ENCODE measurements at regions not wholly inside any gene's neighbourhood (a gene's known extent, or its start where the extent isn't known, plus 50 kb on each side); places are given as distances from the start of the nearest gene placed in this dataset.

- H3K9me3 ChIP-seq (ENCODE audit: insufficient read depth, low read depth, low read length), result no peaks in the 10 kb centered on the region
- no peaks in the 10 kb centered on the region for H3K4me1 ChIP-seq (ENCODE audit: insufficient read depth, low read length)
- no peaks in the 10 kb centered on the region for H3K36me3 ChIP-seq (ENCODE audit: insufficient read depth, low read length)
- WGBS, result no CpG with 5 or more reads among the region's 1 CpG
- no peak overlapping the region for H3K27ac ChIP-seq (ENCODE audit: low read depth, low read length)
- no peak overlapping the region for H3K4me3 ChIP-seq (ENCODE audit: low read length)
- H3K9ac ChIP-seq (ENCODE audit: low read depth, low read length), result no peak overlapping the region
- no peaks in the 10 kb centered on the region for H3K27me3 ChIP-seq (ENCODE audit: insufficient read depth, low read length)
Measured at GRCh38 chr5:21672911-21673310, 1180.2 kb downstream of the CDH12 start.

DNA sequence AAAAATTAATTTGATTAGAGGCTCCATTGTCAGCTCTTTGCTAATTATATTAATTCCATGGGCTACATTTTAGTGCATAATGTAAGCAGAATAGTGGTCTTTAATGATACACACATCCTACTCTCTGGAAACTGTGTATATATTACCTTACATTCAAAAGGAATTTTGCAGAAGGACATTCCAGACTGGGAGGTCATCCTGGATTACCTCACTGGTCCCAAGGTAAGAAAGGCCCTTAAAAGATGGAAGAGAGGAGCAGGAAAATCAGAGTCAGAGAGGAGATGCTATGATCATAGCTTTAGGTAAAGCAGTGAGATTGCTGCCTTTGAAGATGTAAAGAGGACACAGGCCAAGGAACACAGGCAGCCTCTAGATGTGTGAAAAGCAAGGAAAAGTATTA is 1180.8 kb downstream of the CDH12 start:
- H3K4me1 ChIP-seq (ENCODE audit: insufficient read depth, low read length), result no peaks in the 10 kb centered on the region
- H3K36me3 ChIP-seq (ENCODE audit: insufficient read depth, low read length), result no peaks in the 10 kb centered on the region
- H3K9me3 ChIP-seq (ENCODE audit: insufficient read depth, low read depth, low read length), result no peaks in the 10 kb centered on the region
- no peak overlapping the region for H3K27ac ChIP-seq (ENCODE audit: low read depth, low read length)
- no peak overlapping the region for H3K4me3 ChIP-seq (ENCODE audit: low read length)
- no peak overlapping the region for H3K9ac ChIP-seq (ENCODE audit: low read depth, low read length)
- no peaks in the 10 kb centered on the region for H3K27me3 ChIP-seq (ENCODE audit: insufficient read depth, low read length)

- Histone ChIP-seq H3K4me3 (ENCODE audit: low read length) (no peak overlapping the region), H3K4me1 (ENCODE audit: insufficient read depth, low read length) (no peaks in the 10 kb centered on the region), H3K27me3 (ENCODE audit: insufficient read depth, low read length) (no peaks in the 10 kb centered on the region), H3K36me3 (ENCODE audit: insufficient read depth, low read length) (no peaks in the 10 kb centered on the region), H3K9ac (ENCODE audit: low read depth, low read length) (no peak overlapping the region), H3K9me3 (ENCODE audit: insufficient read depth, low read depth, low read length) (peaks cover 4% of the 10 kb centered on the region; the same call in 1 of the 2 replicates), H3K27ac (ENCODE audit: low read depth, low read length) (no peak overlapping the region)
- WGBS, result 100% methylated on average over 2 of the region's 2 CpGs
Measured at GRCh38 chr5:21665524-21665923, 1187.6 kb downstream of the CDH12 start.

DNA sequence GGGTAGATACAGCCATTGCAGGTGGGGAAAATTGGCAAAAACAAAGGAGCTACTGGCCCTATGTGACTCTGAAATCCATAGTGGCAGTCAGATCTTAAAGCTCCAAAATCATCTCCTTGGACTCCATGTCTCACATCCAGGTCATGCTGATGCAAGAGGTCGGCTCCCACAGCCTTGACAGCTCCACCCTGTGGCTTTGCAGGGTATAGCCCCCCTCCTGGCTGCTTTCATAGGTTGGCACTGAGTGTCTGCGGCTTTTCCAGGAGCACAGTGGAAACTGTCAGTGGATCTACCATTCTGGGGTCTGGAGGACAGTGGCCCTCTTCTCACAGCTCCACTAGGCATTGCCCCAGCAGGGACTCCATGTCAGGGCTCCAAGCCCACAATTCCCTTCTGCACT is 1190.1 kb downstream of the CDH12 start:
- WGBS, result 97% methylated on average over 2 of the region's 2 CpGs
- H3K9ac ChIP-seq (ENCODE audit: low read depth, low read length), result no peak overlapping the region
- H3K4me3 ChIP-seq (ENCODE audit: low read length), result no peak overlapping the region
- H3K4me1 ChIP-seq (ENCODE audit: insufficient read depth, low read length), result no peaks in the 10 kb centered on the region
- H3K9me3 ChIP-seq (ENCODE audit: insufficient read depth, low read depth, low read length), result peaks cover 4% of the 10 kb centered on the region; the same call in 1 of the 2 replicates
- H3K36me3 ChIP-seq (ENCODE audit: insufficient read depth, low read length), result no peaks in the 10 kb centered on the region
- H3K27ac ChIP-seq (ENCODE audit: low read depth, low read length), result no peak overlapping the region
- H3K27me3 ChIP-seq (ENCODE audit: insufficient read depth, low read length), result no peaks in the 10 kb centered on the region

- Histone ChIP-seq H3K9me3 (ENCODE audit: insufficient read depth, low read depth, low read length) (peaks cover 4% of the 10 kb centered on the region; the same call in 1 of the 2 replicates), H3K4me3 (ENCODE audit: low read length) (no peak overlapping the region), H3K27ac (ENCODE audit: low read depth, low read length) (no peak overlapping the region), H3K27me3 (ENCODE audit: insufficient read depth, low read length) (no peaks in the 10 kb centered on the region), H3K36me3 (ENCODE audit: insufficient read depth, low read length) (no peaks in the 10 kb centered on the region), H3K4me1 (ENCODE audit: insufficient read depth, low read length) (no peaks in the 10 kb centered on the region), H3K9ac (ENCODE audit: low read depth, low read length) (no peak overlapping the region)
- 96% methylated on average over 1 of the region's 2 CpGs for WGBS
Measured at GRCh38 chr5:21661184-21661583, 1192.0 kb downstream of the CDH12 start.

DNA sequence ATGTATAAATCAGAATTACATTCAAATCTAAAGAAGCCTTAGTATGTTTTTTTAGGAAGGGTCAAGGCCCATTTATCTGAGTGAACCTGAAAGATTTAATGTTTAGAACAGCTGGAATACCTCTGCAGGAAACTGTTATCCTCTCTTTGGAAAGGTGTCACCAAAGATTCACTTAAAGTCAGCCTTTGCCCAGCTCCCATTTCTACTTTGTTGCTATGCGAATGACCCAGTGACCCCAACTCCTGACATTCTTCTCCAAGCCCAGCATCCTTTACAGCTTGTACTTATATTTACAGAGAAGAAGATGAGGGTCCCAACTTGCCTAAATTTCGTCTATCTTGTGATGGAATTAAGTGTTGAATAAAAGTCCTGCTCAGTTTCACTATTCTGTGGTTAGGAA is 1198.6 kb downstream of the CDH12 start:
- Histone ChIP-seq H3K36me3 (ENCODE audit: insufficient read depth, low read length) (no peaks in the 10 kb centered on the region), H3K9me3 (ENCODE audit: insufficient read depth, low read depth, low read length) (no peaks in the 10 kb centered on the region), H3K27ac (ENCODE audit: low read depth, low read length) (no peak overlapping the region), H3K9ac (ENCODE audit: low read depth, low read length) (no peak overlapping the region), H3K4me3 (ENCODE audit: low read length) (no peak overlapping the region), H3K27me3 (ENCODE audit: insufficient read depth, low read length) (no peaks in the 10 kb centered on the region), H3K4me1 (ENCODE audit: insufficient read depth, low read length) (no peaks in the 10 kb centered on the region)
- WGBS, result 79% methylated on average over 2 of the region's 2 CpGs

DNA sequence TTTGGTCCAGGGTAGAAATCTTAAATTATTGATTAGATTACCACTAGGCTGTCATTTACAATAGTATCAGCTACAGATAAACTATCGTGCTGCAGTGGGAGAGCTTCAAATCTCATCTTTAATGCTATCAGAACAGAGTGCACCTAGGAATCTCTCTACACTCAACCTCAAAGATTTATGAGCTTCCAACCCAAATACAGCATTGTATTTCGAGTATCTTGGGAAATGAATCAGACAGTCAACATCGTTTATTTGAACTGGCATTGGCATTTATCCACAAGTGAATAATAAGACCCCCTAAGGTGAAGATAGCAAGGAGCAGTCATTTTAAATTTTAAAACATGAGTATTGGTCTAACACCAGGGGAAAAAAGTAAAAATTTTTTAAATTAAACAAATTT is 1203.2 kb downstream of the CDH12 start:
- H3K4me1 ChIP-seq (ENCODE audit: insufficient read depth, low read length), result no peaks in the 10 kb centered on the region
- WGBS, result 90% methylated on average over 3 of the region's 3 CpGs
- no peak overlapping the region for H3K4me3 ChIP-seq (ENCODE audit: low read length)
- H3K36me3 ChIP-seq (ENCODE audit: insufficient read depth, low read length), result no peaks in the 10 kb centered on the region
- H3K27ac ChIP-seq (ENCODE audit: low read depth, low read length), result no peak overlapping the region
- no peaks in the 10 kb centered on the region for H3K27me3 ChIP-seq (ENCODE audit: insufficient read depth, low read length)
- H3K9me3 ChIP-seq (ENCODE audit: insufficient read depth, low read depth, low read length), result no peaks in the 10 kb centered on the region
- no peak overlapping the region for H3K9ac ChIP-seq (ENCODE audit: low read depth, low read length)

- H3K4me1 ChIP-seq (ENCODE audit: insufficient read depth, low read length), result no peaks in the 10 kb centered on the region
- no CpG with 5 or more reads among the region's 2 CpGs for WGBS
Measured at GRCh38 chr5:21646469-21646868, 1206.7 kb downstream of the CDH12 start.

GRCh38 chr5:21644032-21644431 is 1209.1 kb downstream of the CDH12 start:
- no peak overlapping the region for H3K27ac ChIP-seq (ENCODE audit: low read depth, low read length)
- no peak overlapping the region for H3K9ac ChIP-seq (ENCODE audit: low read depth, low read length)
- 88% methylated on average over 1 of the region's 3 CpGs for WGBS
- no peaks in the 10 kb centered on the region for H3K4me1 ChIP-seq (ENCODE audit: insufficient read depth, low read length)
- H3K27me3 ChIP-seq (ENCODE audit: insufficient read depth, low read length), result no peaks in the 10 kb centered on the region
- no peaks in the 10 kb centered on the region for H3K36me3 ChIP-seq (ENCODE audit: insufficient read depth, low read length)
- no peaks in the 10 kb centered on the region for H3K9me3 ChIP-seq (ENCODE audit: insufficient read depth, low read depth, low read length)
- no peak overlapping the region for H3K4me3 ChIP-seq (ENCODE audit: low read length)

More at GRCh38 chr5:21646469-21646868, 1206.7 kb downstream of the CDH12 start:
- Histone ChIP-seq H3K27me3 (ENCODE audit: insufficient read depth, low read length) (no peaks in the 10 kb centered on the region), H3K9me3 (ENCODE audit: insufficient read depth, low read depth, low read length) (no peaks in the 10 kb centered on the region), H3K36me3 (ENCODE audit: insufficient read depth, low read length) (no peaks in the 10 kb centered on the region), H3K4me3 (ENCODE audit: low read length) (no peak overlapping the region), H3K9ac (ENCODE audit: low read depth, low read length) (no peak overlapping the region), H3K27ac (ENCODE audit: low read depth, low read length) (no peak overlapping the region)

DNA sequence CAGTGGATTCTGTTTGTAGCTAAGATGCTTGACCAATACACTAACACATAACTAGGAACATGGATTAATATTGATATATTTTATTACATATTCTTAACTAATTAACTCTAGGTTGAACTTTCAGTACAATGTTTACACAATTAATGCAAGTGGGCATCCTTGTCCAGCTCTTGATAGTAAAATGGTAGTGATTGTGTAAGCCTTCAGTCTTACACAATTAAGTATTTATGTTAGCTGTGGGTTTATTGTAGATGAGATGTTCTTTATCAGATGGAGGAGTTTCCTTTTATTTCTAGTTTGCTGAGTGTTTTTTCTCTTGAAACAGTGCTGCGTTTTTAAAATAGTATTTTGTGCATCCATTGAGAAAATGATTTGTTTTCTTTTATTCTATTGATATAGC is 1210.8 kb downstream of the CDH12 start:
- Histone ChIP-seq H3K4me1 (ENCODE audit: insufficient read depth, low read length) (no peaks in the 10 kb centered on the region), H3K9me3 (ENCODE audit: insufficient read depth, low read depth, low read length) (no peaks in the 10 kb centered on the region), H3K36me3 (ENCODE audit: insufficient read depth, low read length) (no peaks in the 10 kb centered on the region), H3K4me3 (ENCODE audit: low read length) (no peak overlapping the region), H3K9ac (ENCODE audit: low read depth, low read length) (no peak overlapping the region), H3K27ac (ENCODE audit: low read depth, low read length) (no peak overlapping the region), H3K27me3 (ENCODE audit: insufficient read depth, low read length) (no peaks in the 10 kb centered on the region)
- 83% methylated on average over 1 of the region's 1 CpG for WGBS

- peaks cover 8% of the 10 kb centered on the region; the same call in 1 of the 2 replicates for H3K4me1 ChIP-seq (ENCODE audit: insufficient read depth, low read length)
- 92% methylated on average over 2 of the region's 2 CpGs for WGBS
Measured at GRCh38 chr5:21623831-21624230, 1229.3 kb downstream of the CDH12 start.

GRCh38 chr5:21615195-21615765 is 1237.9 kb downstream of the CDH12 start:
- H3K9me3 ChIP-seq (ENCODE audit: insufficient read depth, low read depth, low read length), result 0 out of 2 replicates have a peak, but pooled peaks cover 2% of the 10 kb centered on the region
- H3K4me1 ChIP-seq (ENCODE audit: insufficient read depth, low read length), result peaks cover 52% of the 10 kb centered on the region
- peak overlapping the region; percentile 95; the same call in 1 of the 2 replicates for H3K27ac ChIP-seq (ENCODE audit: low read depth, low read length)
- no peaks in the 10 kb centered on the region for H3K27me3 ChIP-seq (ENCODE audit: insufficient read depth, low read length)
- H3K4me3 ChIP-seq (ENCODE audit: low read length), result no peak overlapping the region
- WGBS, result 94% methylated on average over 16 of the region's 16 CpGs
- no peaks in the 10 kb centered on the region for H3K36me3 ChIP-seq (ENCODE audit: insufficient read depth, low read length)
- no peak overlapping the region for H3K9ac ChIP-seq (ENCODE audit: low read depth, low read length)

More at GRCh38 chr5:21623831-21624230, 1229.3 kb downstream of the CDH12 start:
- Histone ChIP-seq H3K27ac (ENCODE audit: low read depth, low read length) (no peak overlapping the region), H3K36me3 (ENCODE audit: insufficient read depth, low read length) (no peaks in the 10 kb centered on the region), H3K27me3 (ENCODE audit: insufficient read depth, low read length) (no peaks in the 10 kb centered on the region), H3K9ac (ENCODE audit: low read depth, low read length) (no peak overlapping the region), H3K9me3 (ENCODE audit: insufficient read depth, low read depth, low read length) (no peaks in the 10 kb centered on the region), H3K4me3 (ENCODE audit: low read length) (no peak overlapping the region)
